Activated naive CD8-positive, alpha-beta T cell treated with anti-CD3 and anti-CD28 coated beads, Interleukin-2, amount 50 U/mL, for 24 hours (primary cell): ENCODE measurements at regions not wholly inside any gene's neighbourhood (a gene's known extent, or its start where the extent isn't known, plus 50 kb on each side); places are given as distances from the start of the nearest gene placed in this dataset.

Experiments used
- ATAC-seq: fragments of 150-1000 bp; cut with Tn5 transposase; one replicate; pipeline ENCODE4 v1.10.0; 2021
- DNase-seq: peaks from one replicate; pipeline ENCODE4 v3.0.0; 2021
- H3K27ac Mint-ChIP-seq: one replicate; pipeline ENCODE4 v1.8.0; 2021; ENCODE audit warnings: mild to moderate bottlenecking, mixed read lengths
- H3K27me3 Mint-ChIP-seq: one replicate; pipeline ENCODE4 v1.8.0; 2021; ENCODE audit warnings: mixed read lengths
- H3K36me3 Mint-ChIP-seq: one replicate; pipeline ENCODE4 v1.8.0; 2021; ENCODE audit warnings: low read depth, mixed read lengths
- H3K4me1 Mint-ChIP-seq: one replicate; pipeline ENCODE4 v1.8.0; 2021; ENCODE audit warnings: mixed read lengths
- H3K4me3 Mint-ChIP-seq: one replicate; pipeline ENCODE4 v1.8.0; 2021; ENCODE audit warnings: mild to moderate bottlenecking, moderate library complexity, mixed read lengths
- H3K9me3 Mint-ChIP-seq: one replicate; pipeline ENCODE4 v1.8.0; 2021; ENCODE audit warnings: mixed read lengths

GRCh38 chr9:14031810-14032209 lies 282.1 kb downstream of the NFIB start:
- ATAC-seq, result no peak
- Mint-ChIP-seq H3K9me3 (no peaks in the 10 kb centered on the region), H3K4me1 (no peaks in the 10 kb centered on the region), H3K4me3 (no peak overlapping the region), H3K36me3 (no peaks in the 10 kb centered on the region), H3K27ac (no peak overlapping the region), H3K27me3 (no peaks in the 10 kb centered on the region)
- DNase-seq, result no peak

- ATAC-seq, result no peak
- Mint-ChIP-seq H3K27me3 (no peaks in the 10 kb centered on the region), H3K36me3 (no peaks in the 10 kb centered on the region), H3K27ac (no peak overlapping the region), H3K4me3 (no peak overlapping the region), H3K4me1 (no peaks in the 10 kb centered on the region), H3K9me3 (no peaks in the 10 kb centered on the region)
- no peak for DNase-seq
These were observed 282.9 kb downstream of the NFIB start for GRCh38 chr9:14031060-14031414.

DNA sequence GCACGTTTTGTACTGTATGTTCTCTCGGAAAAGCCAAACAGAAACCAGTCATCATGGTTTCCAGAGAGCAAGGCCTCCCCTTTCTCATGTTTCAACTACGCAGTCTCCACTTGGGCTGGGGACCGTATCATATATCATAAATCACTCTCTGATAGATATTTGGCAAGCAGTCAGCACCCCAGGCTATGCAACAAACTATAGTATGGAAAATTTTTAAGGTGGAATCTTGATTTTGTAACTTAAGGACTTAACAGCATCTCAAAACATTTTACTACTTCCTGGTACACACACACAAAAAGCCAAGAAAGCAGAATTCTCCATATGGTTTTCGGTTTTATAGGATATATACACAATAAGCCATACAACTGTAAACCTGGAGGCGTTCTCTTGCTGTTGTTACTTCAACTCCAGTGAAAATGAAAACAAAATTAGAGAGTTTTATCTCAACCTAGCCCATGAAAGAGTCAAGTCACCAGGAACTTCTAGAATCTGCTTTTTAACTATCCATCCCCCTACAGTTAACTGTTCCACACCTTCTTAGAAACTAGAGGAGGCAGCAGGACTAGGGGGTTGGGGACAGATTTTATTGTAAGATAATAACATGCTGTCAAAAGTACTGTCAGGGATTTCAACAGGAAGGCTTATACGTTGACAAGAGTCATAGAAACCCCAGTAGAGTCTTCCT lies 283.4 kb downstream of the NFIB start:
- Mint-ChIP-seq H3K9me3 (no peaks in the 10 kb centered on the region), H3K36me3 (no peaks in the 10 kb centered on the region), H3K27me3 (no peaks in the 10 kb centered on the region), H3K4me1 (no peaks in the 10 kb centered on the region), H3K27ac (no peak overlapping the region), H3K4me3 (no peak overlapping the region)
- no peak for ATAC-seq
- DNase-seq, result no peak

GRCh38 chr9:14029806-14030374 lies 284.1 kb downstream of the NFIB start:
- DNase-seq (no peak), ATAC-seq (no peak)
- Mint-ChIP-seq H3K4me1 (no peaks in the 10 kb centered on the region), H3K36me3 (no peaks in the 10 kb centered on the region), H3K4me3 (no peak overlapping the region), H3K27ac (no peak overlapping the region), H3K9me3 (no peaks in the 10 kb centered on the region), H3K27me3 (no peaks in the 10 kb centered on the region)

- DNase-seq, result no peak
- ATAC-seq, result no peak
- Mint-ChIP-seq H3K36me3 (no peaks in the 10 kb centered on the region), H3K4me1 (no peaks in the 10 kb centered on the region), H3K9me3 (peaks cover 4% of the 10 kb centered on the region), H3K4me3 (no peak overlapping the region), H3K27ac (no peak overlapping the region), H3K27me3 (no peaks in the 10 kb centered on the region)
These were observed 286.7 kb downstream of the NFIB start for GRCh38 chr9:14027116-14027800.

DNA sequence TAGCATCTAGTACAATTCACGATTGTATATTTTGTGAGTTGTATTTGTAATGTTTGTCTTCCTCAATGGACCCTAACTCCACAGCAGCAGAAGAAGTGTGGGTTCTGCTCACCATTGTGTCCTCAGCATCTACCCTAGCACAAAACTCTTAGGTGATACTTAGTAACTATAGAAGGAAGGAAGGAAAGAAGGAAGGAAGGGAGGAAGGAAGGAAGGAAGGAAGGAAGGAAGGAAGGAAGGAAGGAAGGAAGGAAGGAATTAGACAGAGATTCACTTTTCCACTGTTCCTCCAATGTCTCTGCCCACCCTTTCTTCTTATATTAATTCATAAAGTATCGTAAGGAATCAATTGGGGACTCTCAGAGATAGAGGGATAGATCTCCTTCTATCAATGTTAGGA lies 288.2 kb downstream of the NFIB start:
- H3K36me3 Mint-ChIP-seq, result no peaks in the 10 kb centered on the region
- no peak overlapping the region for H3K4me3 Mint-ChIP-seq
- H3K9me3 Mint-ChIP-seq, result peaks cover 4% of the 10 kb centered on the region
- no peaks in the 10 kb centered on the region for H3K4me1 Mint-ChIP-seq
- no peaks in the 10 kb centered on the region for H3K27me3 Mint-ChIP-seq
- DNase-seq (no peak), ATAC-seq (no peak)
- no peak overlapping the region for H3K27ac Mint-ChIP-seq

- DNase-seq (no peak), ATAC-seq (no peak)
- Mint-ChIP-seq H3K27ac (no peak overlapping the region), H3K27me3 (no peaks in the 10 kb centered on the region), H3K36me3 (no peaks in the 10 kb centered on the region), H3K4me3 (no peak overlapping the region), H3K4me1 (no peaks in the 10 kb centered on the region), H3K9me3 (peaks cover 4% of the 10 kb centered on the region)
These were observed 290.7 kb downstream of the NFIB start for GRCh38 chr9:14023285-14023684.

DNA sequence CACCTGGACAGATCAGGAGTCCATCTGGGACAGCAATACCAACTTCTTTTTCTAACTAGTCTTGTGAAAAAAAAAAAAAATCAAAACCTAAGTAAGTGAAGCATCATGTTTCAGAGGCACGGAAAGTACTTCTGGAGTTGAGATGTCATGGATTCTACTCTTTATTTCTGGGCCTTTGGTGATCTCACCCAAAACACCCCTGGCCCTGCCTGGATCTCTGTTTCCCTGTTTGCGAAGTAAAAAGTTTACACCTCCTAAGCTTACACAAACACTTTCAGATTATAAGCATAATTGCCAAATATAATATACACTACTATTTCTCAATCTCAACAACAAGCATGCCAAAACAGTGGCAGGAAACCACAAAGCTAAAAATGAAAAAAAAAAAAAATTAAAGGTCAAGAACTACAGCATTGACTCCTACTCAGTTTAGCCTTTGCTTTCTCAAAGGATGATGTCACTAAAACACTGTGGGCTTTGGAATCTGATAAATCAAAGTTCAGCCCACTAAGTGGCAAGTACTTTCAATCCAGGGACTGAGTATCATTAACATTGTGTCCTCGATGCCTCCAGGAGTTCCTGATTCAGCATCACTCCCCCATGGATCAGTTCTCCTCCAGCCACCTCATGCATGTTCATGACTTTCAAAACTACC lies 291.9 kb downstream of the NFIB start:
- no peaks in the 10 kb centered on the region for H3K4me1 Mint-ChIP-seq
- no peak overlapping the region for H3K27ac Mint-ChIP-seq
- H3K36me3 Mint-ChIP-seq, result no peaks in the 10 kb centered on the region
- peaks cover 4% of the 10 kb centered on the region for H3K9me3 Mint-ChIP-seq
- no peak overlapping the region for H3K4me3 Mint-ChIP-seq
- H3K27me3 Mint-ChIP-seq, result no peaks in the 10 kb centered on the region
- no peak for DNase-seq
- ATAC-seq, result no peak

GRCh38 chr9:14018081-14018480 lies 295.9 kb downstream of the NFIB start:
- DNase-seq (no peak), ATAC-seq (no peak)

GRCh38 chr9:14014744-14015143 lies 299.2 kb downstream of the NFIB start:
- Mint-ChIP-seq H3K27ac (no peak overlapping the region), H3K4me3 (no peak overlapping the region), H3K27me3 (no peaks in the 10 kb centered on the region), H3K4me1 (no peaks in the 10 kb centered on the region), H3K36me3 (no peaks in the 10 kb centered on the region), H3K9me3 (peaks cover 4% of the 10 kb centered on the region)
- no peak for ATAC-seq
- no peak for DNase-seq

More at GRCh38 chr9:14018081-14018480, 295.9 kb downstream of the NFIB start:
- H3K27me3 Mint-ChIP-seq, result no peaks in the 10 kb centered on the region
- no peaks in the 10 kb centered on the region for H3K4me1 Mint-ChIP-seq
- H3K9me3 Mint-ChIP-seq, result peaks cover 4% of the 10 kb centered on the region
- no peak overlapping the region for H3K4me3 Mint-ChIP-seq
- no peak overlapping the region for H3K27ac Mint-ChIP-seq
- H3K36me3 Mint-ChIP-seq, result no peaks in the 10 kb centered on the region

- H3K36me3 Mint-ChIP-seq, result no peaks in the 10 kb centered on the region
- H3K4me1 Mint-ChIP-seq, result no peaks in the 10 kb centered on the region
- DNase-seq (no peak), ATAC-seq (no peak)
- no peaks in the 10 kb centered on the region for H3K27me3 Mint-ChIP-seq
- no peak overlapping the region for H3K27ac Mint-ChIP-seq
- peaks cover 4% of the 10 kb centered on the region for H3K9me3 Mint-ChIP-seq
- no peak overlapping the region for H3K4me3 Mint-ChIP-seq
These were observed 299.7 kb downstream of the NFIB start for GRCh38 chr9:14014218-14014617.

DNA sequence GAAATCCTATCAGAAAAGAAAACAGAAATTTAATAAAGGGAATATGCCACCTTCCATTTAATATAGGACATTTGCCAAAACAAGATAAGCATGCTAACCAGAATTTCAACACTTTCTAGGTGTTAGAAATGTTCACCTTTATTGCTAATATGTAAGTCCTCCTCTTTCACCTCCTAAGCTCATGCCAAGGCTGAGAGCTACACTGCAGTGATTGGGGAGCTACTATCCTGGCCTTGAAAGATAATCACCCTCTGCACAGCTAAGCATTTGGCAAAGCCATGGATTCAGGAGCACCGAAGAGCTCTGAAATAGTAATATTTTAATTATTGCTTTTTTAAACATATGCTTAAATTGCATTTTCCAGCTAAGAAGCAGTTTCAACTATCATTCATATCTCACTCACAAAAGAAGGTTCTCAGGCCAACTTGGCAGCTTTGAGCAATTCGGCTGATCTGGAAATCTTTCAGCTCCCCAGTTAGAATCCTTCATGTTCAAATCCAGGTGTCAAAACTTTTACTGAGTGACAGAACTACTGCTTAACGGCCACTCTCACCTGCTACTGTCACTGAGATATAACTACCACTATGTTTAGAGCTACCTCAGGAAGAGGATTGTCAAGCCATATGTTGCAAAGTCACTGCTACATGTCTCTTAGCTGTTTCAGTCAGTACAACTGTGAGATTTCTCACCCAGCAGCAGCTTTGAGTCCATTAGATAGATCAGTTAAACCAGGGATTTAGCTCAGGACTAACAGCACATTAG lies 302.0 kb downstream of the NFIB start:
- H3K36me3 Mint-ChIP-seq, result no peaks in the 10 kb centered on the region
- peaks cover 6% of the 10 kb centered on the region for H3K9me3 Mint-ChIP-seq
- no peak overlapping the region for H3K4me3 Mint-ChIP-seq
- ATAC-seq, result no peak
- no peak for DNase-seq
- no peaks in the 10 kb centered on the region for H3K4me1 Mint-ChIP-seq
- H3K27ac Mint-ChIP-seq, result no peak overlapping the region
- H3K27me3 Mint-ChIP-seq, result no peaks in the 10 kb centered on the region

DNA sequence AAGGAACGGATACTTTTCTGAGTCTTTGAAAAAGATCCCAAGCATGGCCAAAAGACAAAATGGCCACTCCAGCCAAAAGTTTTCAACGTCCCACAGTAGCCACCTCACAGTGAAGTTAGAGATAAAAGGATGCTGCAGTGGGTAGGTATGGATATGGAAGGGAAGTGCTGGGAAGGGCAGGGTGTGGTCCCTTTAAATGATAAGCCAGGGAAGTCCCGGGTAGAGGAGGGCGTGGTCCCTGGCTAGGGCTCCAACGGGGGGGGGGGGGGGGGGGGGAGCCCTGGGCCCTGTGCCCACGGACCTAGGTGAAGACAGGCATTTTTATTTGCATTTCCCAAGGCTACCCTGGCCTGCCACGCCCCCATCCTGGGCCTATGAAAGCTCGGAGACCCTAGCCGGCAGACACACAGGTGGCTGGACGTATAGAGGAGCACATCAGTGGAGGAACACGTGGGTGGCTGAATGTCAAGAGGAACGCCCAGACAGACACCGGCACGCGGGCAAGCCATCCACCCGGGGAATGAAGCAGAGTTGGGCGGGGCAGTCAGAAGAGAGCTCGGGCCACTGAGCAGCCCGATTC lies 306.7 kb downstream of the NFIB start:
- ATAC-seq (no peak), DNase-seq (no peak)
- no peak overlapping the region for H3K4me3 Mint-ChIP-seq
- no peaks in the 10 kb centered on the region for H3K27me3 Mint-ChIP-seq
- H3K36me3 Mint-ChIP-seq, result no peaks in the 10 kb centered on the region
- H3K9me3 Mint-ChIP-seq, result peaks cover 13% of the 10 kb centered on the region
- no peak overlapping the region for H3K27ac Mint-ChIP-seq
- no peaks in the 10 kb centered on the region for H3K4me1 Mint-ChIP-seq
